ENCODE measurements at regions not wholly inside any gene's neighbourhood (a gene's known extent, or its start where the extent isn't known, plus 50 kb on each side); places are given as distances from the start of the nearest gene placed in this dataset.

- WGBS, 5 donors, result 74 to 92% (median 77%) methylated on average over 1 of the region's 1 CpG
- no peak for DNase-seq
- Histone ChIP-seq H3K36me3 (no peaks in the 10 kb centered on the region), H3K27ac (no peak overlapping the region), H3K9me3 (no peaks in the 10 kb centered on the region), H3K4me3 (no peak overlapping the region), H3K4me1 (peaks cover 0 to 37% (median 8%) of the 10 kb centered on the region in 6 donors), H3K27me3 (replicated peaks in 1 of 7) (no peaks in the 10 kb centered on the region)
- intact Hi-C loops (cut with DNase I; ENCODE audit: low total_unique reads), result no loop called here
- TF ChIP-seq POLR2AphosphoS5 (IDR thresholded peaks at IDR 0.05) (no peak), POLR2A (IDR thresholded peaks at IDR 0.05) (no peak), CTCF (IDR thresholded peaks at IDR 0.05 in 8 of 11, conservative IDR thresholded peaks at IDR 0.05 in 3 of 11) (no peak)
Measured at GRCh38 chr5:68374796-68375518, 159.4 kb downstream of the PIK3R1 start.

- no peak for DNase-seq
- Histone ChIP-seq H3K36me3 (no peaks in the 10 kb centered on the region), H3K27ac (no peak overlapping the region), H3K4me3 (no peak overlapping the region), H3K4me1 (peaks cover 0 to 38% (median 9%) of the 10 kb centered on the region in 6 donors), H3K27me3 (replicated peaks in 1 of 7) (no peaks in the 10 kb centered on the region), H3K9me3 (no peaks in the 10 kb centered on the region)
- intact Hi-C loops (cut with DNase I; ENCODE audit: low total_unique reads), result no loop called here
- 74 to 89% (median 79%) methylated on average over 3 of the region's 3 CpGs for WGBS, 5 donors
- TF ChIP-seq POLR2A (IDR thresholded peaks at IDR 0.05) (no peak), CTCF (IDR thresholded peaks at IDR 0.05 in 8 of 11, conservative IDR thresholded peaks at IDR 0.05 in 3 of 11) (no peak), POLR2AphosphoS5 (IDR thresholded peaks at IDR 0.05) (no peak)
Measured at GRCh38 chr5:68375540-68375939, 160.0 kb downstream of the PIK3R1 start.

- Histone ChIP-seq H3K4me3 (no peak overlapping the region), H3K9me3 (no peaks in the 10 kb centered on the region), H3K36me3 (no peaks in the 10 kb centered on the region), H3K27ac (no peak overlapping the region), H3K27me3 (replicated peaks in 1 of 7) (no peaks in the 10 kb centered on the region), H3K4me1 (peaks cover 0 to 44% (median 9%) of the 10 kb centered on the region in 6 donors)
- intact Hi-C loops (cut with DNase I; ENCODE audit: low total_unique reads), result no loop called here
- WGBS, 5 donors, result 84 to 92% (median 86%) methylated on average over 6 of the region's 6 CpGs
- no peak for DNase-seq
- TF ChIP-seq POLR2AphosphoS5 (IDR thresholded peaks at IDR 0.05) (no peak), CTCF (IDR thresholded peaks at IDR 0.05 in 8 of 11, conservative IDR thresholded peaks at IDR 0.05 in 3 of 11) (no peak), POLR2A (IDR thresholded peaks at IDR 0.05) (no peak)
Measured at GRCh38 chr5:68376935-68377334, 161.4 kb downstream of the PIK3R1 start.

GRCh38 chr5:68377733-68378132 is 162.2 kb downstream of the PIK3R1 start:
- WGBS, 5 donors, result 85 to 93% (median 87%) methylated on average over 4 of the region's 4 CpGs
- Histone ChIP-seq H3K4me1 (peaks cover 0 to 47% (median 10%) of the 10 kb centered on the region in 6 donors), H3K9me3 (no peaks in the 10 kb centered on the region), H3K4me3 (no peak overlapping the region), H3K36me3 (no peaks in the 10 kb centered on the region), H3K27ac (peak overlapping the region in 1 of 8 donors; percentile 34), H3K27me3 (replicated peaks in 1 of 7) (no peaks in the 10 kb centered on the region)
- TF ChIP-seq CTCF (IDR thresholded peaks at IDR 0.05 in 8 of 11, conservative IDR thresholded peaks at IDR 0.05 in 3 of 11) (no peak), POLR2A (IDR thresholded peaks at IDR 0.05) (no peak), POLR2AphosphoS5 (IDR thresholded peaks at IDR 0.05) (no peak)
- intact Hi-C loops (cut with DNase I; ENCODE audit: low total_unique reads), result no loop called here
- no peak for DNase-seq
